SIG-M5 treated with dmso at 0.1 percent for 504 hours (cell line): ENCODE measurements at regions not wholly inside any gene's neighbourhood (a gene's known extent, or its start where the extent isn't known, plus 50 kb on each side); places are given as distances from the start of the nearest gene placed in this dataset.

ENCODE experiments used
- DNase-seq: peaks from one replicate; lab custom pipeline; 2025; ENCODE audit not compliant: unreplicated experiment; lab: John Stamatoyannopoulos, UW

- no peak for DNase-seq
Measured at GRCh38 chr12:3929875-3930615, 56.8 kb upstream of the PARP11 start.

- DNase-seq, result no peak
Measured at GRCh38 chr12:3928538-3929184, 55.5 kb upstream of the PARP11 start.

GRCh38 chr12:3925621-3926020 is 52.4 kb upstream of the PARP11 start:
- DNase-seq, result no peak

- DNase-seq, result no peak
Measured at GRCh38 chr12:3924761-3925160, 51.6 kb upstream of the PARP11 start.

DNA sequence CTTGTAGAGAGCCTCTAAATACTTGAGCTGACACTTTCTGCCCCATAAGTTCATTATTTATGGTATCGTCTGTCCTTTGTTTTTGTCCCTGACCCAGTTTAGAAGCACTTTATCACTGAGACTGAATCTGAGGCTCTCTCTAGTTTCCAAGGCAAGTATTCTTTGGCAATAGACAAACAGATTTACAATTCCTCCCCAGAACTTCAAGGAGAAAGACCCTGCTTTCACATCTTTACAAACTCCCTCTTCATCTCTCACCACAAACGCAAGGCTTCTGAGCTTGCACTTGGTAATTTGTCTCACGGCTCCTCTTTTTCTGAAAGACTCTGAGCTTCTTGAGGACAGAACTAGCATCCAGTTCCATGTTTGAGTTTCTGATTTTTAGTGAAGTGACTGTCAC is 49.8 kb upstream of the PARP11 start:
- DNase-seq, result no peak
